ENCODE measurements at regions not wholly inside any gene's neighbourhood (a gene's known extent, or its start where the extent isn't known, plus 50 kb on each side); places are given as distances from the start of the nearest gene placed in this dataset.
A peak's percentile ranks its signal among the peaks of the same experiment; 100 is the strongest.

- H3K4me1 Mint-ChIP-seq = peaks cover 30% of the 10 kb centered on the region
- Histone ChIP-seq H3K4me3 (ENCODE audit: control extremely low read depth in 1 of 5, extremely low read depth in 1 of 5, insufficient read depth in 1 of 5, low read depth in 2 of 5, low read length in 4 of 5) (no peak overlapping the region), H3K79me2 (ENCODE audit: control insufficient read depth, insufficient read depth, low read length) (peaks cover 3% of the 10 kb centered on the region), H3K4me2 (replicated peaks; ENCODE audit: low read depth, low read length, poor library complexity, severe bottlenecking) (no peak overlapping the region), H3K27me3 (replicated peaks in 1 of 4; ENCODE audit: control extremely low read depth in 1 of 4, control insufficient read depth in 3 of 4, insufficient read depth in 4 of 4, low read length in 3 of 4) (no peaks in the 10 kb centered on the region), H4K20me1 (ENCODE audit: control insufficient read depth, insufficient read depth, low read length, poor library complexity, severe bottlenecking) (no peaks in the 10 kb centered on the region), H3K4me1 (ENCODE audit: control insufficient read depth in 2 of 2, insufficient read depth in 2 of 2, low read length in 2 of 2) (peaks cover 16 to 18% of the 10 kb centered on the region in 2 donors), H3K9me3 (ENCODE audit: control extremely low read depth in 1 of 3, control insufficient read depth in 2 of 3, insufficient read depth in 1 of 3, low read length in 2 of 3) (no peaks in the 10 kb centered on the region), H2AFZ (ENCODE audit: insufficient read depth, low read depth, low read length, poor library complexity, severe bottlenecking) (no peak overlapping the region), H3K9ac (ENCODE audit: low read length) (no peak overlapping the region), H3K36me3 (replicated peaks in 1 of 2; ENCODE audit: control extremely low read depth in 1 of 2, control insufficient read depth in 1 of 2, extremely low read depth in 1 of 2, insufficient read depth in 2 of 2, low read length in 1 of 2) (peaks cover 0 to 1% of the 10 kb centered on the region in 2 experiments), H3K27ac (ENCODE audit: low read length in 2 of 2) (no peak overlapping the region)
- ATAC-seq (ENCODE audit: low read depth) (no peak), DNase-seq (no peak)
- peak overlapping the region; percentile 66 for H3K4me3 Mint-ChIP-seq
- peaks cover 2% of the 10 kb centered on the region for H3K9me3 Mint-ChIP-seq (ENCODE audit: insufficient read depth)
- POLR2A ChIA-PET = interaction anchor here (0.8 to 0.9 kb wide), 2 partner anchors 148 to 1149 kb away, joined by 3 to 4 read pairs; partner anchors contain the start of gene SP4
- 100% methylated on average over 2 of the region's 5 CpGs for WGBS (ENCODE audit: insufficient coverage)
- CTCF ChIA-PET = interaction anchor here (0.6 to 4.7 kb wide), 5 partner anchors 13 to 150 kb away, joined by 3 to 34 read pairs (median 6); partner anchors contain the start of gene IL6
- intact Hi-C loops (cut with micrococcal nuclease) = no loop called here
- H3K27ac Mint-ChIP-seq = no peak overlapping the region
- H3K27me3 Mint-ChIP-seq = no peaks in the 10 kb centered on the region
- TF ChIP-seq EZH2 (IDR thresholded peaks at IDR 0.05; ENCODE audit: borderline replicate concordance, insufficient read depth, low read depth, low read length, poor library complexity, severe bottlenecking) (no peak), CTCF (IDR thresholded peaks at IDR 0.05) (no peak)
Observed at GRCh38 chr7:22576612-22577469, 76.9 kb upstream of the STEAP1B start.

Measured in B cell (primary cell).